ENCODE measurements at regions not wholly inside any gene's neighbourhood (a gene's known extent, or its start where the extent isn't known, plus 50 kb on each side); places are given as distances from the start of the nearest gene placed in this dataset.
A peak's percentile ranks its signal among the peaks of the same experiment; 100 is the strongest.

- WGBS (ENCODE audit: insufficient coverage, low coverage, missing lambda C conversion rate), result 25% methylated on average over 5 of the region's 5 CpGs
- Histone ChIP-seq H3K9me3 (replicated peaks; ENCODE audit: control insufficient read depth, insufficient read depth, low read depth, low read length) (no peaks in the 10 kb centered on the region), H3K4me2 (ENCODE audit: insufficient read depth, low read length) (no peak overlapping the region), H3K79me2 (ENCODE audit: control insufficient read depth, insufficient read depth, low read length) (no peaks in the 10 kb centered on the region), H3K27me3 (ENCODE audit: control insufficient read depth in 2 of 2, insufficient read depth in 2 of 2, low read length in 2 of 2) (peaks cover 4 to 8% of the 10 kb centered on the region in 2 experiments; a peak in 2 of 5 replicates), H3K9ac (ENCODE audit: insufficient read depth in 1 of 2, low read depth in 2 of 2, low read length in 2 of 2) (no peak overlapping the region), H3K27ac (ENCODE audit: extremely low read depth, low read depth, low read length) (no peak overlapping the region), H3K4me3 (no peak overlapping the region), H2AFZ (ENCODE audit: low read depth, low read length) (no peak overlapping the region), H3K4me1 (replicated peaks in 1 of 2; ENCODE audit: control insufficient read depth in 2 of 2, insufficient read depth in 2 of 2, low read length in 2 of 2) (no peaks in the 10 kb centered on the region), H4K20me1 (replicated peaks; ENCODE audit: control insufficient read depth, insufficient read depth, low read length) (no peaks in the 10 kb centered on the region), H3K9me1 (ENCODE audit: control insufficient read depth, insufficient read depth, low read length) (no peaks in the 10 kb centered on the region), H3K36me3 (ENCODE audit: control insufficient read depth, insufficient read depth, low read length) (no peaks in the 10 kb centered on the region)
- intact Hi-C loops (cut with micrococcal nuclease), result loop anchor here (5.0 to 10.0 kb wide), 2 partner anchors 323 to 366 kb away; partner anchors contain the start of gene JUN
- TF ChIP-seq ZNF384 (IDR thresholded peaks at IDR 0.05; ENCODE audit: low read depth, low read length) (peak; percentile 24; the same call in 1 of the 2 replicates), REST (IDR thresholded peaks at IDR 0.05; ENCODE audit: borderline replicate concordance) (peak; percentile 27; the same call in 1 of the 2 replicates), REST (CRISPR knock-in tag; IDR thresholded peaks at IDR 0.05; ENCODE audit: low read depth) (no peak), TFE3 (CRISPR knock-in tag; IDR thresholded peaks at IDR 0.05) (no peak), RAD21 (CRISPR knock-in tag; conservative IDR thresholded peaks at IDR 0.05 in 1 of 2, IDR thresholded peaks at IDR 0.05 in 1 of 2) (peak in 1 of 2 experiments; percentile 51; a peak in 2 of 4 replicates), CTCF (IDR thresholded peaks at IDR 0.05 in 2 of 3, conservative IDR thresholded peaks at IDR 0.05 in 1 of 3; ENCODE audit: insufficient read depth in 2 of 3, low read depth in 1 of 3, low read length in 3 of 3) (peak in 1 of 3 experiments; percentile 38; a peak in 3 of 6 replicates)
- BruUV-seq (replicated peaks), result no TSS peak
- FAIRE-seq (no peak), DNase-seq (ENCODE audit: extremely low read depth in 1 of 4, low spot score in 3 of 4) (no peak), ATAC-seq (no peak)
- in situ Hi-C loops (cut with MboI), result no loop called here
- POLR2A ChIA-PET, result interaction anchor here (0.9 to 1.3 kb wide), 3 partner anchors 9 to 14 kb away, joined by 3 to 4 read pairs (median 4); no protein-coding TSS in a partner anchor
- CTCF ChIA-PET (ENCODE audit: low intra/inter-chr PET ratio), result no interaction called here
Observed at GRCh38 chr1:59107916-59108315, 189.0 kb upstream of the FGGY start.
